ENCODE measurements at regions not wholly inside any gene's neighbourhood (a gene's known extent, or its start where the extent isn't known, plus 50 kb on each side); places are given as distances from the start of the nearest gene placed in this dataset.

- TF ChIP-seq TCF7L2 (IDR thresholded peaks at IDR 0.05; ENCODE audit: low read depth, low read length) (no peak), CTCF (IDR thresholded peaks at IDR 0.05) (no peak), POLR2AphosphoS5 (IDR thresholded peaks at IDR 0.05; ENCODE audit: low read depth, low read length) (no peak)
Measured at GRCh38 chr9:13990331-13990730, 323.6 kb downstream of the NFIB start.
